ENCODE measurements at regions not wholly inside any gene's neighbourhood (a gene's known extent, or its start where the extent isn't known, plus 50 kb on each side); places are given as distances from the start of the nearest gene placed in this dataset.

DNA sequence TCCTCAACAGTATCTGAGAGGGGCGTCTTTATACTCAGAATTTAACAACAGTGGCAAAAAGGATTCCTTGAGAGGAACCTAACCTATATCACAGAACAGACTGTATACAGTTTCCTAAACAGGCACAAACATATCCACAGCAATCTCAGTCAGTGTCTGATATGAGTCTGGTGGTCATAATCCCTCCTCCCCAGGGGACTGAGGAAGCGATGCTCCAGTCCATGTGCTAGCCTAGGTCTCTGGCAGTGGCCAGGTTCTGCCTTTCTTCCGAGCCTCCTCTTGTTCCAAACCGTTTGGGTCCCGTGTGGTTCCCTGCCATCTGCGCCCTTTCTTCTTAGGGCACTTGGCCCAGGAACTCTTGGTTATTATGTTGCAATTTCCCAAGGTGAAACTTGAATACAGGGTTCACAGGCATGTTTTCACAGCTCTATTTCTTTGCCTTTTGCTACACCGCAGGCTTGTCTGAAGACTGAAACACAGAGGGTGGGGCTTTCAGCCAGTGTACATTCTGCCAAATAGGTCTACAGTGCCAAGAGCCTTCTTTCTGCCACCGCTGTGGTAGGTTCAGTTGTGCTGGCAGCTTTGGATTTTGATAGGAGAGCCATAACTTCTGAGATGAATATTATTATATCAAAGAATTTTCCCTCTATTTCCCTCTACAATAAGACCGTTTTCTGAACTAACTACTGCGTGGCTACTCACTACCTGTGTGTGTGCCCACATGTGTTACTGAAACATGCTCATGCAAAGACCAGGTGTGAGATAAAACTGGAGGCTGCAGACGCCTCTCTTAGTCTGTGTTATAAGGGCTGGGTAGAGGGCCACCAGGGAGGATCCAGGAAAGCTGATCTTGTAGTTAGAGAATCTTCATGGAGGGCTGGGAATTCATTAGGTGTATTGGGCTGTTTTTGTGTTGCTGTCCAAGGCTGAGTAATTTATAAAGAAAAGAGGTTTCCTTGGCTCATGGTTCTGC is 75.0 kb upstream of the HAAO start:
- no peak for TF ChIP-seq CTCF (IDR thresholded peaks at IDR 0.05; ENCODE audit: borderline replicate concordance, insufficient read depth, low read depth, low read length)
- no peak overlapping the region for H3K4me3 ChIP-seq (ENCODE audit: low read depth, low read length)

- H3K4me3 ChIP-seq (ENCODE audit: low read depth, low read length) = no peak overlapping the region
- no peak for TF ChIP-seq CTCF (IDR thresholded peaks at IDR 0.05; ENCODE audit: borderline replicate concordance, insufficient read depth, low read depth, low read length)
Measured at GRCh38 chr2:42865884-42866881, 73.8 kb upstream of the HAAO start.

GRCh38 chr2:42864641-42865280 is 72.4 kb upstream of the HAAO start:
- H3K4me3 ChIP-seq (ENCODE audit: low read depth, low read length) = no peak overlapping the region
- no peak for TF ChIP-seq CTCF (IDR thresholded peaks at IDR 0.05; ENCODE audit: borderline replicate concordance, insufficient read depth, low read depth, low read length)

- TF ChIP-seq CTCF (IDR thresholded peaks at IDR 0.05; ENCODE audit: borderline replicate concordance, insufficient read depth, low read depth, low read length) = no peak
- no peak overlapping the region for H3K4me3 ChIP-seq (ENCODE audit: low read depth, low read length)
Measured at GRCh38 chr2:42864222-42864621, 71.8 kb upstream of the HAAO start.

DNA sequence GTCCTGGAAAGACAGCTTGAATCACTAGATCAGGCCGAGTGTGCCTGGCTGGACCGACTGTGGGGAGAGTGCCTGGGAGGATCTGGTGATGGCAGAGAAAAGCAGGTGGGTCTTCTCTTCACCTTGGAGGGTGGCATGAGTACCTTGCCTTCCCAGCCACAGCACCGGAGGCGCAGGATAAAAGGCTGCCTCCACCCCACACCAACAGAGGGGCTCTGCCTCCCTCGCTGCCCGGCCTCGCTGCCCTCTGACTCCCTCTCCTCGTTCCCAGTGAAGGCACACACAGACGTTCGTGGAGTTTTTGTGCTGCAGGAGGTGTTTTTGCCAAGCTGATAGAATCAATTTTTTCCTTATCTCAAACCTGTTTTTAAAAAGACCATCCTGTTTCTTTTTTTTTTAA is 71.4 kb upstream of the HAAO start:
- no peak overlapping the region for H3K4me3 ChIP-seq (ENCODE audit: low read depth, low read length)
- no peak for TF ChIP-seq CTCF (IDR thresholded peaks at IDR 0.05; ENCODE audit: borderline replicate concordance, insufficient read depth, low read depth, low read length)

- no peak for TF ChIP-seq CTCF (IDR thresholded peaks at IDR 0.05; ENCODE audit: borderline replicate concordance, insufficient read depth, low read depth, low read length)
Measured at GRCh38 chr2:42863320-42863719, 70.9 kb upstream of the HAAO start.

More at GRCh38 chr2:42863320-42863719, 70.9 kb upstream of the HAAO start:
- no peak overlapping the region for H3K4me3 ChIP-seq (ENCODE audit: low read depth, low read length)

Data from GM12875 (cell line).